ENCODE measurements at regions not wholly inside any gene's neighbourhood (a gene's known extent, or its start where the extent isn't known, plus 50 kb on each side); places are given as distances from the start of the nearest gene placed in this dataset.
"Not testable (repeated sequence)": the region's sequence is repeated elsewhere in the genome, so short reads cannot be mapped to it uniquely, and the experiment has no call there.

DNA sequence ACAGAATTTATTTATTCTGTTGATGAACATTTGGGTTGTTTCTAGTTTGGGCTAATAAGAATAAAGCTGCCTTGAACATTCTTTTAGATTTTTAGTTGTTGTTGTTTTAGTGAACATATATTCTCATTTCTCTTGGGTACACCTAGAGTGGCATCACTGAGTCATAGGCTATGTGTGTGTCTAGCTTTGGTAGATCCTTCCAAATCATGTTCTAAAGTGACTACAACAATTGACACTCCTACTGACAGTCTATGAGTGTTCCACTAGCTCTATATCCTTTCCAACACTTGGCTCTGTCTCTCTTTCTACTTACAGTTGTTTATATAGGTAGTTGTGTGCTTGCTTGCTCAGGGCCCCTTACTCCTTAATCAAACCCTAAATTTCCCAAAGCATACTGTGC is 346.0 kb upstream of the NCAM1 start:
- DNase-seq: no peak

DNA sequence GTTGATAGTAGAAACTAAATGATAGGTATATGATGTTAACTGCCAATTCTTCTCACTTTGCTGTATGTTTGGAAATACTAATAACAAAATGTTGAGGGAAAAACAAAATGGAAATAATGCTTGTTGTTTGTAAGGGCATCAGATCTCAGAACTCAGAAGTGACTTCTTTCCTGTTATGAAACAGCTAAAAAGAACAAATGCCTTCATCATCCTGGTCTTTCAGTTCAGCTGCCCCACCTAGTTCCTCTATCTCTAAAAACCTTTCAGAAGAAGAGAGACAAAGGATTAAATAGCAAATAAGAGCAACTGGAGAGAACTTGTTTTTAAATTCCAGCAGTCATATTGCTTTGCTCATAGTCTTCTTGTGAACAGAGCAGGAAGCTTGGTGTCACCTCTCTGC is 345.3 kb upstream of the NCAM1 start:
- DNase-seq: no peak

DNA sequence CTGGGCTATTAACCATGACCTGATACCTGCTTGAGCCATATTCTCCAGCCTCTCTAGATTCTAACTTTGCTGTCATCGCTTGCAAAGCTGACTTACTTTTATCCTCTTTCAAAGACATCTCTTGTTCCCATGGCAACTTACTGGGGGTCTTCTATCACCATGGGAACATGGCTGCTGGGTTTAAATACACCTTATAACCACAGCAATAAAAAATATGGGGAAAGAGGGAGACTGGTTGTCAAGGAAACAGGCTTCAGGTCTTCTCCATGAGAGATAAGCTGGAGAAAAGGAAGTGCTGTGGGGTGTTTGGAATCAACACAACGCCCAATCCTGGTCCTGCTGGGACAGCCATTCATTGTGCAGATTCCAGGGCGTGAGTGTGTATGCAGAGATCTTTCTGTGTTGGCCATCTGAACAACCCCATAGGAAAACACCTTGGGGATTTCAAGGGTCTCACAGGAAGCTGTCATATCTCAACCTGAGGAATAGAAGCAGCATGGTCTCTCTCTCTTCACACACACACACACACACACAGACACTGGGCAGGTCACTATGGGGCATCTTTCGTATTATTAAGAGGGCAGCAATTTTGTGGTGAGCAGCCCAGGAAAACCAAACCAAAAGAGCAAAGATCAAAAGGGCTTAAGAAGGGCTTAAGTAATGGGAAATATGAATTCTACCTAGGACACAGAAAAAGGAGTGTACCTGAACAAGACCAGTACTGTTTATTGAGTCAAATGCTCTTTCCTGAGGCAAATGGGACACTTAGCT is 344.7 kb upstream of the NCAM1 start:
- no peak for DNase-seq

DNA sequence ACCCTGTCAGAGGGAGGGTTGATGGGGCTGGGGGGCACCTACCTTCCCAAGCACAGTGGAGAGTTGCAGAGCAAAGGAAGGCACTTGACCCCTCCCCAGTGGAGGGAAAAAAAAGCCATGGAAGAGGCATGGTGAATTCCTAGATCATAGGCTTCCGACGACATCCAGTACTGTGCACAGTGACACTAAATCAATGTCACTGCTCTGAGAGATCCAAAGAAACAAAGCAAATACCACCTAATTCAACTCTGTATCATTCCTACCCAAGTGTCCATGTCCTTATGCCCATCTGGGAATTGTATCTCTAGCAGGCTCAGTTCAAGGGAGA is 344.2 kb upstream of the NCAM1 start:
- DNase-seq: no peak

DNA sequence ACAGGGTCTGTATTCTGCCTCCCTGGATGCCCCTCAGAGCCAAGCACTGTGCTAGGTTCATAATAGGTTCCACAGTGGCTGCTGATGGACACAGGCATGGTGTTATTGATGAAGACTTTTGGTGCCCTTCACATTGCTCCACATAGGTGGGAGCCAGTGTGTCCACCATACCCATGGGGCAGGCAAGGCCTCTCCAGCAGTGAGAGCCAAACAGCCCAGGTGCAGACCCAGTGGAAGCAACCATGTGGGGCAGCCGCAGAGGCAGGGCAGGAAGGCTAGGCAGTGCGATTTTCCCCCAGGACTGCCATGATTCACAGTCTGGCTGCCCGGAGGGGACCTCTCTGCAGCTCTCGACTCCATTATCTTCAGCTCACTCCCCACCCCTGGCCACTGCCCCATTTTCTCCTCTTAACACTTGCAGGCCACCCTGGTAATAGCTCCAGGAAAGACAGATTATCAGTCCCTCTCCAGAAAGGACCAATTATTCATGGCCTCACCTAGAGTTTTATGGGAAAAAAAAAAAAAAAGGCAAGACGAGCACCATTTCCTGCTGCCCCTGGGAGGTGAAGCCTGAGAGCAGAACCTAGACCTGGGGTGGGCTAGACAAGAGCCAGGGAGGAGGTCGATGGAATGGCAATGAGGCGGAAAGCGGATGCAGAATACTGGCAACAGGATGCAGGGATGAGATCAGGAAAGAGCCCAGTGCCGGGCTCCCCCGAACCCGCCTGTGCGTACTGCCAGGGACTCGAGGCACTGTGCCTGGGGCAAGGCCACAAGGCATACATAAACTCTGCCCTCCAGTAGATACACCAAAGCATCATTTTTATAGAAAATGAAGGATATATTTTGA is 343.0 kb upstream of the NCAM1 start:
- DNase-seq: no peak

DNA sequence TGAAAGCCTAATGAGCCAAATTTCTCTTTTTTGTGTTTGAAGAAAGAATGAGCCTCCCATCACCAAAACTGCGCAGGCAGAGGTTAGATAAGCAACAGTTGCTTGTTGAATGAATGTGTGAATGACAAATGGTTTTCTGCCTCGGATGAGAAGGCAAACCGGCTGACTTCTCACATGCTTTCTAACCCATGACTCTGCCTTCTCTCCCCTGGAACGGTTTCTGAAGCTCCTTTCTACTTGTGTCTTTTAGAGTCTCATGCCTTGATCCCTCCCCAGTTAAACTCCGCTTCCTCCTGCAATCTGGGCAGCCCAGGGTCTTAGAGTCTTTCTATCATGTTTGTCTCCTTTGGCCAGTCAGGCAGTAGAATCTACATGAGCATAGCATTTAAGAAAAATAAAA is 342.1 kb upstream of the NCAM1 start:
- no peak for DNase-seq

DNA sequence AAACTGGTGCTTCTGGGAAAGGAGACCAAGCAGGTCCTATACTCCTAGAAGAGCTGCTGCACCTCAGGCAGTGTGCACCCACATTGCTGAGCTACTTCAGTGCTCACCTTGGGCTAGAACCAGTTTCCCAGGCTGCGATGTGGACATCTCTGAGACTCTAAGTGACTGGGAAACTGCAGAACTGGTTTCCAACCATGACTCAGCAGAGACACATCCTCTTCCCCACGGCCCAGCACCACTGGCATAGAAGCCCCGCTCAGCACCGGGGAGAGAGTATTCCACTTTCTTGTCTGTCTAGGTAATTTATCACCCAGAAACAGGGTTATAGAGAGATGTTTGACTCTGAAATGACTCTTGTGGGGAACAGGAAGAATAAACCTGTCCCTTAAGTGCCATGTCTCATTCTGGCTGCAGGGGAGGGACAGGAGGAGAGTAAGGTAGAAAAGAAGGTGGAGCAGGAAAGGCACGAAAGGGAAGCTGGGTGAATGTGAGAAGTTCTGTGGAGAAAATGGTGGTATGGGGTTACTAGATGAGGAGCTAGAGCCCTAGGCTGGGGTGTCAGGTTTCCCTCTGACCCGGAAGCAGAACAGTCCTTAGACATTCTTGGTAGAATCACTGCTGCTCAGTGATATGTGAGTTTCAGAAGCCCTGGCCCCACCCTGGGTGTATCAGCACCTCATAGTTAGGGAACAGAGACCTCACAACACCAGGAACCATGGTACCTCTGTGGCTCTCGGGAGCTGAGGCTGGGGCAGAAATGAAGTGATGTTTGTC is 340.4 kb upstream of the NCAM1 start:
- no peak for DNase-seq

DNA sequence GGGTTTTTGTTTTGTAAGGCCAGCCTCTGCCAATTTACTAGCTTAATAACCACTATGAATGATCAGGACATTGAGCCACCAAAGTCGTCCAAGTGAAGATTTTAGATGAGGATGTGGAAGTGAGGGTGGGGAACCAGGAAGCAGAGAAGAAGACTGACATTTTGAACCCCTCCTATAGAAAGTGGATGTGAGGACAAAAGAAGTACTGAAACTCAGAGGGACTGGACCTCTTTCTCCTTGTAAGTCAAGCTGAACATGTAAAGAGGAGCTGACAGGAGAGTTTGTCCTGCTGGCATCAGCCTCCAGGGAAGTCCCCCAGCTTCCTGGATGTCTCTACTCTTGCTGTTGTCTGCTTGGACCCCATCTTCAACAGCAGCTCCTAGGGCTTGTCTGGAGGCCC is 338.2 kb upstream of the NCAM1 start:
- DNase-seq: no peak

DNA sequence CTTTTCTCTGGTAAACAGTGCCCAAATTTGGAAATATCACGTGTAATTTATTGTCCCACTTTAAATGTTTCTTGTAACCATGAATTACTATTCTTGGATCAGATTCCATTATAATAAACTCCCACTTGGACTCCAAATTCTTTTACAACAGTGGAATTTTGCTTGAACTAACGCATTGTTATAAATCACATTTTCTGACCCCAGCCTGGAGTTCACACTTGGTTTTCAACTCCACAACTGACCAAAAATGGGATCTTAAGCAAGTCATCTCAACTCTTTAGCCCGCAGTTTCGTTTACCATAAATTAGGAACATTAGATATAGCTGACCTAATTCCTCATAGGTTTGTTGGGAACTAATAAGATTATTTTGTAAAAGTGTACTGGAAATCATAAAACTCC is 336.8 kb upstream of the NCAM1 start:
- no peak for DNase-seq

DNA sequence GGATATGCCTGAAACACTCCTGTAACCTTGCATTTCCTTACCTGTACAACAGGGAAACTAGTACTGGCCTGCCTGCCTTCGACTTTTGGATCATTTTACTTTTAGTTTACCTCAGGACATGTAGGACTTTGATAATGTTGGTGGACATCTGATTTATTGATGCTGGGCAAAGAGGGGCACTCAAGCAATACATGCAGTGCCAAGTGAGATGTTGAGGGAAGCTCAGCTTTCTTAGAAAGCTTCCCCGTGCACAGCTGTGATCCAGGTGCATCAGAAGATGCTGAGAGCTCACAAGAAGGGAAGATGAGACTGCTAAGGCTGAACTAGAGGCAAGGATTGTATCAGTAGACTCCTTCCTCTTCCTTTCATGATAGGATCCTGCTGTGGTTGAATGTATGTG is 336.2 kb upstream of the NCAM1 start:
- DNase-seq: not testable (repeated sequence)

DNA sequence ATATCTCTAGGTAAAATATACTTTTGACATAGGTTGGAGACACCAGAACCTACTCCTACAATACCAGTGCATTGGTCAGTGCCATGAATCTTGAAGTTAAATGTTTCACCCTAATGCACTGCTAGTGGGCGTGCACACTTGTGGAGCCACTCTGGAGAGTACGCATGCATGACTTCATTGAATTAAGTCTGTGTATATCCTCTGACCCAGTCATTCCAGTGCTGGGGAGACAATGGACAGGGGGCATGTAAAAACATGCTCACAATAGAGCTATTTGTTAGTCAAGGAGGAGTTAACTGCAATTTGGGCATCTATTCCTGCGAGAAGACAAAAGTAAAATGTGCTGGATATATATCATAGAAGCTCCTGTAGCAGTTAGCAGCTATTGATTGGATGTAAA is 335.4 kb upstream of the NCAM1 start:
- no peak for DNase-seq

DNA sequence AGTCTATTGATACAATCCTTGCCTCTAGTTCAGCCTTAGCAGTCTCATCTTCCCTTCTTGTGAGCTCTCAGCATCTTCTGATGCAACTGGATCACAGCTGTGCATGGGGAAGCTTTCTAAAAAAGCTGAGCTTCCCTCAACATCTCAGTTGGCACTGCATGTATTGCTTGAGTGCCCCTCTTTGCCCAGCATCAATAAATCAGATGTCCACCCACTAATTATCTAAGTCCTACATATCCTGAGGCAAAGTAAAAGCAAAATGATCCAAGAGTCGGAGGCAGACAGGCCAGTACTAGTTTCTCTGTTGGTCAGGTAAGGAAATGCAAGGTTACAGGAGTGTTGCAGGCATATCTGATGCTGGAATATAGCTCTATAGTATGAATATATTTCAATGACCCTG is 334.5 kb upstream of the NCAM1 start:
- DNase-seq: no peak

DNA sequence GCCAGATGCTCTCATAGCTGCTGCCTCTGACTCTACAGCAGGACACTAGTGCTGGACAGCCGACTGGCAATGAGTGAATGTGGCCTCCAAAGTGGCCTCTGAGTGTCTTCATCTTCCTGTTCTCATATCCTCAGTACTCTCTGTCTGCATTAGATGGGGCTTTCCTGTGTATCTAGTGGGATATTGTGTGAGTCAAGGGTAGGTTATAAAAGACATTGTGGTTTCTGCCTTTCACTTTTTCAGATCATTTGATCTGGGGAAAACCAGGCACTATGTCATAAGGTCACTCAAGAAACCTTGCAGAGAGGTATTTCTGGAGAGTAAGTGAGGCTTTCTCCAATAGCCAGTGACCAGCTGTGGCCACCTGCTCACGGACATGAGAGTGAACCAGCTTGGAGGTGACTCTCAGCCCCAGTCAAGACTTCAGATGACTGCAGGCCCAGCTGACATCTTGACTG is 333.6 kb upstream of the NCAM1 start:
- DNase-seq: no peak

DNA sequence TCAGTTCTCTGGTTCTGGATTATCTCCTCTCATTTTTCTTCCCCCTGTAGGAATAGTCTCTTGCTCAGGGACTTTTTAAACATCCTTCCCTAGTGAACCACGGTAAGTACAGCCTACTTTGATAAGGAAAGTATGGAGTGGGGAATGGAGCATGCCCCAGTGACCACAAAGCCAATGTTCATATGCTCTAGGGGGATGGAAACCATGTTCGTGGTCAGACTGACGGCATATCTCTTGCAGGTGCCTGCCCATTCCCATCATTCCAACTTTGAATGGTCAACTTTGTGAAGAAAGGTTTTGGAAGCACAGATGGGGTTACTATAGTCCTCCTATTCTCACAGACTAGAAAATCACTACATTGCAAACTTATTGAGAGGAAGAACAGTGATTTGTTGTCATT is 332.5 kb upstream of the NCAM1 start:
- no peak for DNase-seq

DNA sequence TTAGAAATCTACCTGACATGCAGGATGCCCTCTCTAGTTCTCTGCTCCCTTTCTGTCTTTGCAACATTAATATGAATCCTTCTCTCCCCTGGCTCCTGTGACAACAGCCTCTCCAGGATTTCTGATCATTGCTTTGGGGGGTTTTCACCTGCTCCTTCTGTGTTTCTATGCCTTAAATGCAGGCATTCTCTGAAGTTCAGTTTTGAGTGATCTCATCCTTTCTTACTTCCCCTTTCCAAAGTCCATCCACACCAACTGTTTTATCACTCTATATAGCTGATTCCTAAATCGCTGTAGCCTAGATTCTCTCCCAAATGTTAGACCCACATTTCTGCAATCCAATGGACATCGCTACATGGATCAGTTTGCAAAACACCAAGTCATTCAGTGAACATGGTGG is 330.7 kb upstream of the NCAM1 start:
- DNase-seq: no peak

DNA sequence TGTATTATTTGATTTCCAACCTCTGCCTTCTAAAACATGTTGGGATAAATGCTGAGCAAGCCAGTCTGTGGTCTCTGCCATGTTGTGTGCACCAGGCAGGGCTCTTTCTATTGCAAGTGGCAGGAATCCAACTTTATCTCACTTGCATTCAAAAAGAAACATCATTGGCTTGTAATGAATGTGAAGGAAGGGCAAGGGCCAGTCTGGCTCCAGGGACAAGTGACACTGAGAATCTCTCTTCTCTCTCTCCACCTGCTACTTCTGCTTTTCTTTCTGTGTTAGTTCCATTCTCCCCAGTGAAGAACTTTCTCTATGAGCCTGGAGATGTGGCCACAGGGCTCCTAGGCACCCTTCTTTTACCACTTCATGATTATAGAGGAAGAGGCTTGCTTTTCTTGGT is 329.9 kb upstream of the NCAM1 start:
- no peak for DNase-seq

DNA sequence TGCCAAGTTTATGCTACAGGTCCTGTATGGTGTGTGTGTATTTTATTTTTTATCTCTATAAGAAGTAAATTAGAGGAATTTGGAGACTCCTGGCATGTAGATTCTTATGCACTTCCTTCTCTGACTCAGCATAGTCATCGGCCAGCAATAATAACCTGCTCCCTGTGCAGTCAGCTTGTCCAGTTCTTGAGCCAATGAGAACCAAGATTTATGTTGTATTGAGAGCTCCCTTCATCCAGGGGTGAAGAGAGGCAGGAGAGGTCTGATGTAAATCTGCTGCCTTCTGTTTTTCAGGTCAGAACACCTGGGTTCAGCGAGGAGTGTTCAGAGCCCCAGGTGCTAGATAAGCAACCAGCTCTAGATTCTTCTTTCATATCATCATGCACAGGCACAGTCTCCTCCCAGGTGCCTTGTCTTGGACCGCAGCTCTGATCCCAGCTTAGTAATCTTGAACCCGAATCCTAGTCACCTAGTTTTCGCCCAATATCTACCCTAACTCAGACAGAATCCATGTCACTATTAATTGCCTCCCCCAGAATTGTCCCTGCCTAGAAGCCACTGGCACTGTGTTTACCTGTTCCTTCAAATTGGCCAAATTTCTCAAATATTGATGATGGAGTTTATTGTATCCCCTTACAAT is 328.2 kb upstream of the NCAM1 start:
- no peak for DNase-seq

DNA sequence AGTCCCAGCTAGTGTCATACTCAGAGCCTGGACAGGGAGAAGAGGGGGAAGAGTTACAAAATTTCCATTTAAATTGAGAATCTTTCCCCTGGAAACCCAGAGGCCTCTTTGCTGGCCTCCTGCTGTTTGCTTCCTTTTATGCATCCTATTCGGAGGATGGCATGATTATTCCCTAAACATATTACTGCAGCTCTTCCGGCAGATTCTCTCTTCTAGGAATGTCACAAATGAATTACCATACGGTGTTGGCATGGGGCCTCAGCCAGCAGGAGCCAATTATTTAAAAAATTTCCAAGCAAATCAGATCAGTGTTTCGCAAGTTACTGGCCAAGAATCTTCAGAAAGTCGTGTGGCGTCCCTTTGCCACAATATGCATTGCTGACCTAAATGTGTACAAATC is 326.7 kb upstream of the NCAM1 start:
- peak in 7 of 58 donors; percentile 20 to 50 (median 25) for DNase-seq

DNA sequence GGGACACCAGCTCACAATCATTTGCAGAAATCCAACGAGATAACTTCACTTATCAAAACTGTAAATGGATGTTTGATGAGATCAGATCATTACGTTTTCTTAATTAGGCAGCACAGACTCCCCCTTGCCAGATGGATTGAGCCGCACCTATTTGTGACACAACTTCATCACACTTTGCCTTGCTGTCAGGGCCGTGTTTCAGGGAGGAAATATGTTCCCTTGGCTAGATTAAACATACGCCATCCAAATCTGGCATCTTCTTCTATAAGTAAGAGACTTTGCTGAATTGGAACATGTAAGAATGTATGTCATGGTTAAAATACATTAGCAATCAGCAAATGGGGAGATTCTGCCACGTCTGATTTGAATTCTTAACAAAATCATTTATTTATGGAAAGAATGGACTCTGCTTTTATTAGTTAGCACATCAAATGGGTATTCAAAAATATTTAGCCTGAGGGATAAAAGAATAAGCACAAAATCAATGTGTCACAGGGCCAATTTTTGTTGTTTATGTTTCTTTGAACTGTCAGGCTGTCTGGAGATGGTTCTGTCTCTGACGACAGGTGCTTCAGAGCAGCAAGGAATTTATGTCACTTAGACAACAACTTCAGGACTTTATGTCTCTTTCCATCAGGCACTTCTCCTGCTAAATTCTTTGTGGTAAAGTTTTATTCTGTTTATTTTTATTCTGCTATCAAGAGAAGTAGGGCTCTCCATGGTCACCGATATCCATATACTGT is 326.1 kb upstream of the NCAM1 start:
- DNase-seq: peak in 1 of 58 donors; percentile 50

DNA sequence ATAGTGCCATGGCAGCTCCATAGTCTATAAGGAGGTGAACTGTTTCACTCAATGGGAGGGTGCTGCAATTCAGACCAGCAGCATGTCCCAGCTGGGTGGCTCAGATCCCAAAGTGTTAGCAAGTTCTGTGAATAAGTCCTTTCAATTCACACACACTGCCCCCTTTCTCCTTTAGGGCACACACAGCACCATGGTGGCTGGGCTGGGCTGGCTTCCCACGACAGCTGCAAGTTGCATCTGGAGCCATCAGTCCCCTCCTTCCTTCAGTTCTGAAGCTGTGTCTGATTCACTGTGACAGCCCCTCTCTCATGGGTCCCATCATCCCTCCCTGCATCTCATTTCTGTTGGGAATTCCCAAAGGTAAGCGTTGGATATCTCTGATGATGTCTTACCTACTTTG is 324.1 kb upstream of the NCAM1 start:
- peak in 54 of 58 donors; percentile 18 to 95 (median 78) for DNase-seq

DNA sequence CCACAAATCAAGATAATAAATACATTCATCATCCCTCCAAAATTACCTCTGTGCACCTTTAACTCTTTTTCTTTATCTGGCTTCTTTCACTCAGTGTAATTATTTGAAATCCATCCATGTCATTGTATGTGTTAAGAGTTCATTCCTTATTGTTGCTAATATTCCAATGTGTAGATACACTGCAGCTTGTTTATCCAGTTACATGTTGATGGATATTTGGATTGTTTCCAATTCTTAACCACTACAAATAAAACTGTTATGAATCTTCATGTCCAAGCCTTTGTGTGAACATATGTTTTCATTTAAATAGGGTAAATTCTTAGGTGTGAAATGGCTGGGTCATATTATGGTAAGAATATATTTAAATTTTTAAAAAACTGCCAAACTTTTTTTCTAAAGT is 323.3 kb upstream of the NCAM1 start:
- DNase-seq: no peak
